ENCODE measurements at regions not wholly inside any gene's neighbourhood (a gene's known extent, or its start where the extent isn't known, plus 50 kb on each side); places are given as distances from the start of the nearest gene placed in this dataset.

DNA sequence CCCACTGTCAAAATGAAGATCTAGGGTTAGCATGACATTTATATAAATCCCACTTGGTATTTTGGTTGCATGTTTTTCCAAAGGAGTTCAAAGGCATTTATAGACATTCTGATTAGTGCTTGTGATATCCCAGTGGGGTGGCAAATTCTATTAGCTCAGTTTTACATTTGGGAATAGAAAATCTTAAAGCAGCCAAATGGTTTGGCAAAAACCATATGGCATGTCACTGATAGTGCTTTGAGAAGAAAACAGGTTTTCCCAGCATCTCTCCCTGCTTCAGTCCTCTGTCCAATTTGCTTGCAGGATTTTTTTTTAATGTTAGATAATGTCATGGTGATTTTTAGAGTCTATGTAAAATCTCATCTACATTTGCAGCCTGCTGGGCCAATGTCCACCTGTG is 225.1 kb upstream of the DIO3 start:
- TF ChIP-seq, protein P1, sequence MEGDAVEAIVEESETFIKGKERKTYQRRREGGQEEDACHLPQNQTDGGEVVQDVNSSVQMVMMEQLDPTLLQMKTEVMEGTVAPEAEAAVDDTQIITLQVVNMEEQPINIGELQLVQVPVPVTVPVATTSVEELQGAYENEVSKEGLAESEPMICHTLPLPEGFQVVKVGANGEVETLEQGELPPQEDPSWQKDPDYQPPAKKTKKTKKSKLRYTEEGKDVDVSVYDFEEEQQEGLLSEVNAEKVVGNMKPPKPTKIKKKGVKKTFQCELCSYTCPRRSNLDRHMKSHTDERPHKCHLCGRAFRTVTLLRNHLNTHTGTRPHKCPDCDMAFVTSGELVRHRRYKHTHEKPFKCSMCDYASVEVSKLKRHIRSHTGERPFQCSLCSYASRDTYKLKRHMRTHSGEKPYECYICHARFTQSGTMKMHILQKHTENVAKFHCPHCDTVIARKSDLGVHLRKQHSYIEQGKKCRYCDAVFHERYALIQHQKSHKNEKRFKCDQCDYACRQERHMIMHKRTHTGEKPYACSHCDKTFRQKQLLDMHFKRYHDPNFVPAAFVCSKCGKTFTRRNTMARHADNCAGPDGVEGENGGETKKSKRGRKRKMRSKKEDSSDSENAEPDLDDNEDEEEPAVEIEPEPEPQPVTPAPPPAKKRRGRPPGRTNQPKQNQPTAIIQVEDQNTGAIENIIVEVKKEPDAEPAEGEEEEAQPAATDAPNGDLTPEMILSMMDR (IDR thresholded peaks at IDR 0.05), result no peak
- TF ChIP-seq POLR2A (IDR thresholded peaks at IDR 0.05), result no peak
